GM19452 (cell line): ENCODE measurements at regions not wholly inside any gene's neighbourhood (a gene's known extent, or its start where the extent isn't known, plus 50 kb on each side); places are given as distances from the start of the nearest gene placed in this dataset.

Experiments
- ATAC-seq: cut with Tn5 transposase; IDR thresholded peaks from one replicate; pipeline ENCODE4 v1.9.1; 2021; ENCODE audit not compliant: unreplicated experiment

DNA sequence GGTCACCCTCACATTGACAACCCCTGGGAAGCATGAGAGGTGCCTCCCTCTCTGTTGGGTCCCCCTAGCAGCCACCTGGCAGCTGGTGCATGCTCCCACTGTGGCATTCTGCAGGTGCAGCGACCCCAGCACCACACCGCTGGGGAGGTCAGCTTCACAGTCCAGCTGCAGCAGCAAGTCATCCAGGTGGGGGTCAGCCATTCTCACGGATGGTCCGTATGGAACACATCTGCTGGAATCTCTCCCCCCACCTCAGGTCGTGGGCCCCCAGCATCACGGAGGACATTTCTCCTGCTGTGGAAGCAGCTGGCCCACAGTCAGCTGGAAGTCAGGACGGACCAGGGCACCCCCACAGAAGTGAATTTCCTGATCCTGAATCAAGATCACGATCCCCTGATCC is 201.3 kb downstream of the COG6 start:
- ATAC-seq: no peak

DNA sequence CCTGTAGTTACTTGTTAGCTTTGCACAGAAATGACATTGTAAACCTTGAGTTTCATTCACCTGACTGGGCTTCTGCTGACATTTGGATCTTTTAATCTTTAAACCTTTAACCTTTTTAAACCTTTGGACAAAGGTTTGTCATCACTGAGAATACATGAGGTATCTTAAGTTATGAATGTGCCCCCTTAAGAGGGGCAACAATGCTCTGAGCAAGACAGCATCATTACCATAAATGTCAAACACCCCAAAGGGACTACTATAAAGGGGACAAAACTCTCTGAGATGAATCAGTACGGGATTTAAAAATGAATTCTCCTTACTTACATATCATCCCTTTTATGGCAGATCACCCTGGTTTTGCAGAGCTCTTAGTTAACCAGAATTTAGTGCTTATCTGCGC is 203.3 kb downstream of the COG6 start:
- ATAC-seq: no peak

DNA sequence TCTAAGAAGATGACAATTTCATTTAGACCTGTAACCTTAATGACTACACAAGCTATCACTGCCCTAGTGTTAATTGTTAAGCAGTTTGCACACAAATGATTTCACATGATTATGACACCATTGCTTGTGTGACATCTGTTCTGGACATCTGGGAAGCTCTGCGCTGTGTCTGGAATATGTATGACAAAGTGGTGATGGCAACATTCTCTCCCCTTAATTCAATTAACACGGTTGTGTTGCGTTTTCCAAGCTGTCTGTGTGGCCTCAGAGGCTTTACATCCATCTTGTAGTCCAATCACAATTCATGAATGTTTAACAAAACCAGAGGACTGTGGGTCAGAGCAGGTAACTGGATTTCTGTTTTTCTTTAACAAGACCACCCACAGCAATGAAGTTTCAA is 204.4 kb downstream of the COG6 start:
- ATAC-seq: no peak

DNA sequence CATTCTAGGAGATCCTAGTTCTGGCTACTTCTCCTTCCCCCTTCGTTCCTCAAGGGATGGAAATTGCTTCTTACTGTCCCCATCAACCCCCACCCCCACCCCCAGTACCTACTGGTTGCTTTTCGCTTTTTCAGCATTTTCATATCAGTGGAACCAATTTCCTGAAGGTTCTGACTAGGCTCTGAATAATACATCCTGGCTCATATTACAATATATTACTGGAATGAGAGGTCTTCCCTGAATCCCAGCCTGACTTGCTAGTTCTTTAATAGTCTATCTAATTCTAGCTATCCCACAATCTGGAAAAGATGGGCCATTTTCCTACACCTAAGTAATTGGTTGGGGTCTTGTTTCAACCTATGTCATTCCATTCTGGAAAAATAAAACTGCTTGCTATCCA is 207.4 kb downstream of the COG6 start:
- ATAC-seq: no peak

DNA sequence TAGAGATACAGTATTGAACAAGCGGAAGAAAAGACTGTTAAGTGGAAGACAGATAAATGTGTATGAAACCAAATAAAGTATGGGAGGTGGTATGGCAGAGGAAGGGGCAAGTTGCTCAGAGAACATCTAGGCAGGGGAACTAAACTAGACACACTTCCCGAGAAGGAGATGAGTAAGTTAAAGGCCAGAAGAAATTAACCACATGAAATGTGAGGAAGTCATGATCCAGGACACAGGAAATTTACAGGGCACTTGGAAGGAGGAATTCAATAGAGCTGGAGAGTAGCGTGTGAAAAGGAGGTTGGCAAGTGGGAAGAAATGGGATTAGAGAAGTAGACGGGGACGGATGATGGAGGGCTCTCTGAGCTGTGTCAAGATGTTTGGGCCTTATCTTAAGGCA is 208.8 kb downstream of the COG6 start:
- ATAC-seq: no peak

DNA sequence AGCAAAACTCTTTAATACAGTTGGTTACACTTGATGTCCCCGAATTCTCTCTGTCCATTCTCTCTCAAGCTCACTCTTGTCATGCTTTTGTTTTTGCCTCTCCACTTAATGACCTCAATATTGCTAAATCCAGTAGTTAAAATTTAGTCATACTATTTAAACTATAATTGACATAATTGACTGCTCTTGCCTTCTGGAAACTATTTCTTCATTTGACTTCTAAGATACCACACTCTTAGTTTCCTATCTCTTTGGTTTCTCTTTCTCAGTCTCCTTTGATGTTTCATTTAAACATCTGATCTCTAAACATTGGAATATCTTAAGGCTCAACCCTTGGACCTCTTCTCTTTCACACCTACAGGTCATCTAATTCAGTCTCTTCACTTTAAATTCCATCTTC is 211.3 kb downstream of the COG6 start:
- no peak for ATAC-seq

DNA sequence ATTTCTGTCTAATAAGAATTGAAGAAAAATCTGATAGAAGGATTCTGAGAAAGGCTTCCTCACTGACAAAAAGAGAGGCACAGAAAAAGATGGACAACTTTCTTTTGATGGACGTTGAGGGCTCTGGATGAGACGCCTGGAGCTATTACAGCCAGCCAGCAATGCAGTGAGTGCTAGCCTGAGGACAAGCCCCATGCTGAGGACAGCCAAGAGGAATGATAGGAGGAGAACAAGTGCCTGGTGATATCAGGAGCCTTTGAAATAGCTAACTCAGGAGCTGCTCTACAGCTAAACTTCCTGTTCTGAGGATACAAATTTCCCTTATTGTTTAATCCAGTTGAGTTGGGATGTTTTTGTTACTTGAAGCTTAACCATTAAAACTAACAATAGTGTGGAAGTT is 212.3 kb downstream of the COG6 start:
- no peak for ATAC-seq

DNA sequence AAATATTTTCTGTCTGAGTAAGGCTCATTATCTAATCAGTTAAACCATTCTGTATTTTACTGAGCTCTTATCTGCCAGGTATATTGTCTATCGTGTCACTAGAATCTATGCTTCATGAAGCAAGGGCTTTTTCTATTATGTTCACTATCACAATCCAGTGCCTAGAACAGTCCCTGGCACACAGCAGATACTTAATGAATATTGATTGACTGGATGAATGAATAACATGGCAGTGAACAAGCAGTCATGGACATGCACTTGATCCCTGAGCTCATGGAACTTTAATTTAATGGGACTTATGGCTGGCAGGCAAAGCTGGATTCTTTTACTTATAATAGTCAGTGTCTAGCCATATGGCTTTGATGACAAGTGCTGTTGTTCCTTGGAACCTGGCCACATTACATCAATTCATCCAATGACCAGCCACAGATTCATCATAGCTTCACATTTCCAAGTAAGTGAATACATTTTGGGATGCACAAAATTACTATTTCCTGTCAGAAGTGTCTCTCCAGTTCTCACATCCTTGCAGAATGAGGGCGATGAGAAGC is 214.8 kb downstream of the COG6 start:
- ATAC-seq: no peak

DNA sequence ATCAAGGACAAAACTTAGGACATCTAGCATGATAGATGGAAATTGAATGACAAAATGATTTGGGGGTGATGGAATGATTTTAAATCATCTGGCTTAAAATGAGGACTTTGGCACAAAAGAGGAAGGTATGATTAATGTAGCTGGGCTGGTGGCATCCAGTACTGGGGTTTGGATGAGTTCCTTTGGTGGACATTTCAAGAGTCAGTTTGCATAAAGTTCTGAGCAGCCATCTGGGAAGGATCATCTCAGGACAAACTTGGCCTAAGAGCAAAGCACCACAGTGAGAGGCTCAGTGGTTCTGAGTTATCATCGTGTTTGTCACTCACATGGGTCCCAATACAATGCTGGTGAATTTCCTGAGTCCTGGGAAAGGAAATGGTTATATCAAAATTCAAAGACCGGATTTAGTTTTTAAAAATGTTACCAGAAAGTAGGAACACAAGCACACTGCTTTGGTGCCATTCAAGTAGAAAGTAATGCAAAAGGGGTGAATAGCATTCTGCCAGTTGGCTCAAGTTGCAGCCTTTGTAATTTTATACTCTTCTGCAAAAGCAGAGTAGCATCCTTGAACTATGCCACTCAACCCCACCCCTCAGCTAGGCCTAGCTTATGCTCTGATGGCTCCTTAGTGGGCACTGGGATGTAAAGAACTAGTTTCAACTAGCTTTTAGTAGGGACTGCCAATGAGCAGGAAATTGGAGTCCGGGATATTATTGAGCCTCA is 219.0 kb downstream of the COG6 start:
- no peak for ATAC-seq

DNA sequence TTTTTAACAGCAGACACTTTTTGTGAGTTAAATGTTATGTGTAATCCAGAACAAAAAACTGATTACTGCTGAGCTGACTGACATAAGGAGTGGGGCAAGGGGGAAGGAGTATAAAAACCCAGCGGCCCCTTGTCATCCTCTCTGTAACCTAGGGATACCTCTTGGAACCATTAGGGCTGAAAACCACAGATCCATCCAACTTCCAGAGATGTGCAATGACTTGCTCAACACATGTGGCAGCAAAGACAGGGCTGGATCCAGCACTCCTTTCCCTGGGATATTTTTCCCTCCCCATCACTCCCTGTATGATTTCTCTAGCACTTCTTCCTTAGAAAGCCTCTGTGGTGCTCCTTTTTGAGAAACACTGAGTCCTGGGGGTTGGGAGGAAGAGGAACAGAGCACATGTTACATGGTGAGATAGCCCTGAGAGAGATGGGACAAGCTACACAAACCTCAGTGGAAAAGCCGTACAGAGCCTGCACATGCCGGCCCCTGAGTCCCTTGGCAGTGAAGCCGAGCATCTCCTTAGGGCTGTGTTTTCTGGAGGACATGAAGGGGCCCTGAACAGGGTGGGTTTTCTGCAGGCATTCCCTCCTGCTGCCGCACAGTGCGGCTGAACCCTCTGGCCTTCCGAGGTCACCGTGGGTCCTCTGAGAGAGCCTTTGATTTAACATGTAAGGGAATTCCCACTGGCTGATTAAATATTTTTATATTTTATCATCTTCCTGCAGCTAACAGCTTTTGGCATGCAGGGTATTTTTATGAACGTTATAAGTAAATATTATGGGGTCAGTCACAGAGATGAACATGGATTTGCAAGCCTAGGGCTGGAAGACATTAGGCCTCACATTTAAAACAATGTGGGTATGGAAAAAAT is 219.9 kb downstream of the COG6 start:
- no peak for ATAC-seq

DNA sequence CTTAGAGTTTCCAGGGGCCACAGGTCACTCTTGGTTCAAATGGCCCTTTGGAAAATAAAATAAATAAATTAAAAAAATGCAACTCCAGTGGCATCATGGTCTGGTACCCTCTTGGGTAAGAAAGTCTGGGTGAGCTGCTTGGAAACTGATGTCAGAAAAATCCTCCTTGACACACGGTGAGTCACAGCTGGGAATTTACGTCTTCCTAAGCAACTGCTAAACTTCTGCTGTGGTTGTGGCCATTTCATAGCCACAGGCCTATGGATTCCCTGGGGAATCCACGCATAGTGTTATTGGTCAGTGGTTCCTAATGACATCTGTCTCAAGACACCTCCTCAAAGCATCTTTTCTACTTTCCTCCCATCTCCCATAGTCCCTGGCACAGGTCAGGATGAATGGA is 220.8 kb downstream of the COG6 start:
- no peak for ATAC-seq

DNA sequence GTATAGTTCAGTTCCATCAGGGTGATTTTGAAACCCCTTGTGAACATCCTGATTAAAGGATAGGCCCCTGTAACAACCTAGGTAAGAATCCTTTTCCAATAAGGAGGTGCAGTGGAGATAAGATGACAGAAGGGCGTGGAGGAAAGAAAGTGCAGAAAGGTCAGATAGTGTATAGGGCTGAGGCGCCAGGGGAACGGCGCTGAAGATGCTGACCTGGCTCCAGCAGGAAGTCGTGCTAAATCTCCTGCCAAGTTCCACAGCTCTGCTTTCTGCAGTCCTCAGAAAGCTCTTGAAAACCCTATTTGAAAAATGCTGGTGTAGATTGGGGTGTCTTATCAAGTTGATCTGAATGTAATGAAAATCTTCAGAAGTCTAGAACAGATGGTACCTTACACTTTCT is 221.7 kb downstream of the COG6 start:
- no peak for ATAC-seq

DNA sequence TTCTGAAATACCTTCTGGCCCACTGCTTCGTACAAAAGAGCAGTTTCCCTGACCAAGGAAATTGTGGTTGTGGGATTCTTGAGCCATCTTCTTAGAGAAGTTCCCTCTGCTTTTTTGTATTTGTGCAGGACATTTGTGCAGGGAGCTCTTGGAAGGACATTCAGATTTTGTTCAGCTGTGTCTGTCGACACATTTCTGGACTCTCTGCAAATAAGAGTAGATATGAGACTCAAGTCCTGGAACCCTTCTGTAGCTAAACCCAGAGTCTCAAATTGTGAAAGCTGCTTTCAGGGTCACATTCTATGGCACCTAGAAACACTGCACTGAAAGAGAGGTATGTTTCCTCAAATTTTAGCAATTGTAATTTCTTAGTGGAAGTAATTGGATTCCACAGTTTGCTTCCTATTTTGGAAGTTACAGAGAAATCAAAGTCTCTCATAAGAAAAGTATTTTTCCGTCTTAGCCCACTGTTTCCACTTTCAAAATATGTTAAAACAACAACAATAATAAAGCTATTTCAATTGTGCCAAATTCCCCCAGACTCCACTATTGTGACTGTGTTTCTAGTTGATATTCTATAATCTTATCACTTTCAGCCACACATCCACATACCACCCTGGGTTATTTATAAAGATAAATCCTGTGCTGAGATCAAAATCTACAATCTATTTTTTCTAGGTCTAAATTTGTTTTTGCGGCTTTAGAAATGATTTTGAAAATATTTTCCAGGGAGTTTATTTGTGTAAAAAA is 224.0 kb downstream of the COG6 start:
- no peak for ATAC-seq

DNA sequence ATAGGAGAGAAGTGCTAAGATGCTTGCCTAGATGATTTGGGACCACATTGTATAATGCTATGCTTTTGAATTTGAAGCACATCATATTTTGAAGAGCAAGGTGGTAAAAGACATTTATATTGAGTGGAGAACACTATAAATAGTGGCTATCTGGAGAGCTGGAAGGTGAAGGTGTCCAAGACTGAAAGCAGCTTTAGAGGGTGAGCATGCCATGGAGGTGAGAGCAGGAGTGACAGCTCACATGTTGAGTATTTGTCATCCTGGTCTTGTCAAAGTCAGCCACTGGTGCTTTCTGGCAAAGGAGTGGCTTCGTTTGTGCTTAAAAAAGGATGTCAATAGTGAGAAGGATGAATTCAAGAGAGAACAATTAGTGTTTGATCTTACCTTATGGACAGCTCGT is 225.9 kb downstream of the COG6 start:
- no peak for ATAC-seq

DNA sequence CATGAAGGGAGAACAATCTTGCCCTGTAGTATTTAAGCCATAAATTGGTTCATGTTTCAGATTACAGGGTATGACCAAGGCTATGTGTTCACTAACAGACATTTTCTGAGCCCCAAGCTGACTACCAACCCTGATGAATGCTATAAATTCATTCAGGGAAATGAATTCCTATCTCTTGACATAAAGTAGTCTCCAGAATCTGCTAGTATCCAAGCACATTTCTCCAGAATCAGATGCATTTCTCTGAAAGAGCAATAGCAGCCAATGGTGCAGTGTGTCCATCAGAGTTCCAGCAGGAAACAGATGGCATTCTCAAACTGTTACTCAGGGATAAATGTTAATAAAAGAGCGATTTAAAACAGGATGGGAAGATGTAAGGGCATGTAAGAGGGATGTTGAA is 226.4 kb downstream of the COG6 start:
- ATAC-seq: no peak

DNA sequence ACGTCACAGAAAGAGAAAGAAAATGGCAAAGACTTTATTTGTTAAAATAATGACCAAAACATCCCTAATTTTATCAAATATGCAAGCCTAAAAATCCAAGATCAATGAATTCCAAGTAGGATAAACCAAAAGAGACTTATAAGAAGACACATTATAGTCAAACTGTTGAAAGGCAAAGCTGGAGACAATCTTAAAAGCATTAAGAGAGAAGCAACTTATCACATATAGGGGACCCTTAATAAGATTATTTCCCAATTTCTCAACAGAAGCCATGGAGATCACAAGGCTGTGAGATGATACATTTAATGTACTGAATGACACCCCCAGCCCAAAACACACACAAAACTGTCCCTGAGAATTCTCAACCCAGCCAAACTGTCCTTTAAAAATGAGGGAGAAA is 228.7 kb downstream of the COG6 start:
- no peak for ATAC-seq

DNA sequence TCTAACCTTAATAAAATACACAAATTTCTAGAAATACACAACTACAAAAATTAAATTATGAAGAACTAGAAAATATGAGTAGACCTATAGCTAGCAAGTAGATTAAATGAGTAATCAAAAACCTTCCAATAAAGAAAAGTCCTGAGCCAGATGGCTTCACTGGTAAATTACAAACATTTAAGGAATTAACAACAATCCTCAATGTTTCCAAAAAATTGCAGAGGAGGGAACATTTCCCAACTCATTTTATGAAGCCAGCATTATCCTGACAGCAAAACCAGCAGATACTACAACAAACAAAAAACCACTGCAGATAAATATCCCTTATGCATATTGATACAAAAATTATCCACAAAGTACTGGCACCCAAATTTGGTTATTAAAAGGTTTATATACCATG is 230.9 kb downstream of the COG6 start:
- no peak for ATAC-seq

DNA sequence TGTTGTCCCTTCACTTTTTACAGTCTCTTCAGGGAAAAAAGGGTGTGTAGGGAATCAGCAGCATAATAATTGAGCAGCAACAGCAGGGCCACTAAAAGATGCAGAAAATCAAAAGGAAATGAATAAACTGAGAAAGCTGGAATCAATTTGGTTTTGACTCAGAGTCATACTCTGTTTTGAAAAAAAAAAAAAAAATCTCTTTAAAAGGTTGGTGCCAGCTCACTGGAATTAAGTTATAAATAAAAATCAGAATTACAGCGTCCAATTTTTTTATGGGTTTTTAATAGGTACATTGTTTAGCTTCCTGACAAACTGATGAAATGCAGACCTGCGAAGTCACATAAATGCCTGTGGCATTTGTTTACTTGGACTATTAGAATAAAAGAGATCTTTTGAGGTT is 231.9 kb downstream of the COG6 start:
- no peak for ATAC-seq

DNA sequence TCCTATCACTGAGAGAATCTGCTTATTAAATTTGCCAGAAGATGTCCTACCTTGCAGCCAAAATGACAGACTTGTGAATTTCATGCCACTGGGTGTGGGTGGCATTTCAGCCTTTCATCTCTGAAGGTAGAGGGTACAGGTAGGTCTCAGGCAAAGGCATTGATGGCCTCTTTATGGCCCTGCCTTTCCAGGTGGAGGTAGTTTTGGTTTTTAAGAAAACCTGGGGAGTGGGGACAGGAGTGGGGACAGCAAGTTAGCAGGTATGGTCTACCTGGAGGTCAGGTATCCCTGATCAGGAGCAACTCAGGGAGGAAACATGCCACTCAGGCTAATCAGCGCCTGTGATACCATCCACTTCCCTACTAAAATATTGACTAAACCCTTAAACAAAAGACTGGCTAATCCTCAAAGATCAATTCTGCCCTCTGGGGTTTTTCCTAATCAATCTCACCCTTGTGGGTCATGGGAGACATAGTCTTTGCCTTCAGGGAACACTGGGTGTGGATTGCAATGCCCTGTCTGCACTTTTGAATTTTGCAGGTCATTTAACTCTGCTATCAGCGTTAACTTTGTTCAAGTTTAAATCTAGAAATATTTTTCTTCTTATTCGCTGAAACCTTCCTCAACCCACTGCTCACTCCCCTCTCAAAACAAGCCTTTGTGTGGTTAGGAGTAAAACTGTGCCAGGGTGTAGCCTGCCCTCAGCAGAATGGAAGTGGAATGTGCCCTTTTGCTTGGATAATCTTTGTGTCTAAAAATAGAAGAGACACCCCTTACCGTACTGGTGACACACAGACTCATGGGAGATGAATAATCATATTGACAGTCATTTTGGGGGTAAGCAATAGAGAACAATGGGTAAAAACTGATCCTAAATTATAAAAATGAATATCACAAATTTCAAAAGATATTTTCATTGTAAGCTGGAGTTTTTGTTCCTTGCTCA is 233.7 kb downstream of the COG6 start:
- no peak for ATAC-seq

DNA sequence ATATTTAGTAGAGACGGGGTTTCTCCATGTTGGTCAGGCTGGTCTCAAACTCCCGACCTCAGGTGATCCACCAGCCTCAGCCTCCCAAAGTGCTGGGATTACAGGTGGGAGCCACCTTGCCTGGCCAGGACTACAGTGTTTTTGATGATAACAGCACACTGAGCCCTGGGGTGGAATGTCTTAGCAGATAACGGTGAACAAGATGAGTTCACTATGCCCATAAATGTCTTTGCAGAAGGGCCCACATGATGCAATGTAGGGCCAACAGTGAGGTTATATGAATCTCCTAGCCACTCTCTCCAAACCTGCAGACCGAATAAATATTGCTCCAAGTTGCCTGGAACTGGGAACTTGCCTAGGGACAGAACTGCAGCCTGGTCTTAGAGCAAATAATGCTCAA is 235.1 kb downstream of the COG6 start:
- ATAC-seq: no peak
